ENCODE measurements at regions not wholly inside any gene's neighbourhood (a gene's known extent, or its start where the extent isn't known, plus 50 kb on each side); places are given as distances from the start of the nearest gene placed in this dataset.

DNA sequence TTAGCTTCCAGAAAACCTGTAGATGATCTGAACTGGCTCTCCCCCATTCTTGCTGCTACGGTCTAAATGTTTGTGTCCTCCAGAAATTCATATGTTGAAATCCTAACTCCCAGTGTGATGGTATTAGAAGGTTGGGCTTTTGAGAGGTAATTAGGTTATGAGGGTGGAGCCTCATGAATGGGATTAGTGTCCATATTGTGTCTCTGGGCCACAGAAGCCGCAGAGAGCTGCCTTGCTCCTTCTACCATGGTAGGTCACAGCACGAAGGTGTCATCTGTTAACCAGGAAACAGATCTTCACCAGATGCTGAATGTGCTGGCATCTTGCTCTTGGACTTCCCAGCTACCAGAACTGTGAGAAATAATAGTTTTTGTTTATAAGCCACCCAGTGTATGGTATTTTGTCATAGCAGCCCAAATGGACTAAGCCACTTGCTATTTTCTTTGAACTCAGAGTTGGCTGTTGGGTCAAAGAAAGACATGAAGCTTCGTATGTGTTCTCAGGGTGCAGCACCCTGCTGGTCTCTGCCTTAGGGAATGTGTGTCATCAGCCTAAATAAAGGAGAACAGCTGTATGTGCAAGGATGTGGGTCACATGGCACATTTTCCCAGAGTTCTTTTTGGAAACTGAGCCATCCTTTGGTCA lies 317.5 kb upstream of the SLCO3A1 start:
- no peak for TF ChIP-seq EP300 (IDR thresholded peaks at IDR 0.05; ENCODE audit: borderline replicate concordance)
- no peak for TF ChIP-seq FOXM1 (IDR thresholded peaks at IDR 0.05; ENCODE audit: borderline replicate concordance, low read depth)
- no peak for TF ChIP-seq TCF12 (IDR thresholded peaks at IDR 0.05; ENCODE audit: low read depth)
- no peak for TF ChIP-seq CEBPB (IDR thresholded peaks at IDR 0.05)
- no peak for TF ChIP-seq ZBTB7A (IDR thresholded peaks at IDR 0.05; ENCODE audit: low read depth)
- no peak for TF ChIP-seq CREB1 (IDR thresholded peaks at IDR 0.05; ENCODE audit: low read depth)
- TF ChIP-seq YY1 (IDR thresholded peaks at IDR 0.05; ENCODE audit: low read depth) = no peak
- TF ChIP-seq, protein P1, sequence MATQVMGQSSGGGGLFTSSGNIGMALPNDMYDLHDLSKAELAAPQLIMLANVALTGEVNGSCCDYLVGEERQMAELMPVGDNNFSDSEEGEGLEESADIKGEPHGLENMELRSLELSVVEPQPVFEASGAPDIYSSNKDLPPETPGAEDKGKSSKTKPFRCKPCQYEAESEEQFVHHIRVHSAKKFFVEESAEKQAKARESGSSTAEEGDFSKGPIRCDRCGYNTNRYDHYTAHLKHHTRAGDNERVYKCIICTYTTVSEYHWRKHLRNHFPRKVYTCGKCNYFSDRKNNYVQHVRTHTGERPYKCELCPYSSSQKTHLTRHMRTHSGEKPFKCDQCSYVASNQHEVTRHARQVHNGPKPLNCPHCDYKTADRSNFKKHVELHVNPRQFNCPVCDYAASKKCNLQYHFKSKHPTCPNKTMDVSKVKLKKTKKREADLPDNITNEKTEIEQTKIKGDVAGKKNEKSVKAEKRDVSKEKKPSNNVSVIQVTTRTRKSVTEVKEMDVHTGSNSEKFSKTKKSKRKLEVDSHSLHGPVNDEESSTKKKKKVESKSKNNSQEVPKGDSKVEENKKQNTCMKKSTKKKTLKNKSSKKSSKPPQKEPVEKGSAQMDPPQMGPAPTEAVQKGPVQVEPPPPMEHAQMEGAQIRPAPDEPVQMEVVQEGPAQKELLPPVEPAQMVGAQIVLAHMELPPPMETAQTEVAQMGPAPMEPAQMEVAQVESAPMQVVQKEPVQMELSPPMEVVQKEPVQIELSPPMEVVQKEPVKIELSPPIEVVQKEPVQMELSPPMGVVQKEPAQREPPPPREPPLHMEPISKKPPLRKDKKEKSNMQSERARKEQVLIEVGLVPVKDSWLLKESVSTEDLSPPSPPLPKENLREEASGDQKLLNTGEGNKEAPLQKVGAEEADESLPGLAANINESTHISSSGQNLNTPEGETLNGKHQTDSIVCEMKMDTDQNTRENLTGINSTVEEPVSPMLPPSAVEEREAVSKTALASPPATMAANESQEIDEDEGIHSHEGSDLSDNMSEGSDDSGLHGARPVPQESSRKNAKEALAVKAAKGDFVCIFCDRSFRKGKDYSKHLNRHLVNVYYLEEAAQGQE (IDR thresholded peaks at IDR 0.05; ENCODE audit: low read depth) = no peak
- TF ChIP-seq TAF1 (IDR thresholded peaks at IDR 0.05; ENCODE audit: low read depth) = no peak
- no peak for TF ChIP-seq NFIC (IDR thresholded peaks at IDR 0.05)
